ENCODE measurements at regions not wholly inside any gene's neighbourhood (a gene's known extent, or its start where the extent isn't known, plus 50 kb on each side); places are given as distances from the start of the nearest gene placed in this dataset. TPM values are rescaled to one million over a fixed set of nuclear protein-coding genes. Genes with fewer than 3 reads are reported as not detected.

- no peaks in the 10 kb centered on the region for H3K79me1 ChIP-seq (ENCODE audit: low read length)
- H3K36me3 ChIP-seq (ENCODE audit: control insufficient read depth, insufficient read depth, low read length): no peaks in the 10 kb centered on the region
- WGBS (ENCODE audit: extremely low coverage, insufficient coverage, low lambda C conversion rate): no CpG with 5 or more reads among the region's 3 CpGs
- no peak overlapping the region for H3K27ac ChIP-seq (ENCODE audit: low read depth, low read length)
- no peak overlapping the region for H4K8ac ChIP-seq (ENCODE audit: low read depth, low read length)
- no peak overlapping the region for H3K9ac ChIP-seq (ENCODE audit: low read length)
- no peak overlapping the region for H3K56ac ChIP-seq (ENCODE audit: low read length)
- no peak overlapping the region for H3K18ac ChIP-seq (ENCODE audit: low read length)
- H3K4ac ChIP-seq (ENCODE audit: low read depth, low read length): no peak overlapping the region
- H2BK5ac ChIP-seq (ENCODE audit: low read length): no peak overlapping the region
- no peak for DNase-seq
- H3K27me3 ChIP-seq (ENCODE audit: insufficient read depth, low read length, poor library complexity): no peaks in the 10 kb centered on the region
- H3K79me2 ChIP-seq (ENCODE audit: control insufficient read depth, insufficient read depth, low read length): no peaks in the 10 kb centered on the region
- no peaks in the 10 kb centered on the region for H3K4me1 ChIP-seq (ENCODE audit: control insufficient read depth, low read depth, low read length)
- no peak overlapping the region for H4K5ac ChIP-seq (ENCODE audit: low read length)
- H3K4me3 ChIP-seq (ENCODE audit: low read length): no peak overlapping the region
- no peak overlapping the region for H2AK5ac ChIP-seq (ENCODE audit: low read length)
- H3K23ac ChIP-seq (ENCODE audit: low read length): no peak overlapping the region
- no peak overlapping the region for H2BK120ac ChIP-seq (ENCODE audit: low read depth, low read length)
- H3K4me2 ChIP-seq (ENCODE audit: low read length): no peak overlapping the region
- no peak overlapping the region for H2BK15ac ChIP-seq (replicated peaks; ENCODE audit: low read depth)
Observed at GRCh38 chr5:20446121-20446520, 458.1 kb upstream of the CDH18 start.

GRCh38 chr5:20445326-20445860, 457.4 kb upstream of the CDH18 start:
- H3K56ac ChIP-seq (ENCODE audit: low read length): no peak overlapping the region
- H3K4me2 ChIP-seq (ENCODE audit: low read length): no peak overlapping the region
- DNase-seq: no peak
- H3K4me1 ChIP-seq (ENCODE audit: control insufficient read depth, low read depth, low read length): no peaks in the 10 kb centered on the region
- H3K23ac ChIP-seq (ENCODE audit: low read length): no peak overlapping the region
- H3K79me1 ChIP-seq (ENCODE audit: low read length): no peaks in the 10 kb centered on the region
- WGBS (ENCODE audit: extremely low coverage, insufficient coverage, low lambda C conversion rate): no CpG with 5 or more reads among the region's 1 CpG
- H2AK5ac ChIP-seq (ENCODE audit: low read length): no peak overlapping the region
- H4K5ac ChIP-seq (ENCODE audit: low read length): no peak overlapping the region
- H3K4me3 ChIP-seq (ENCODE audit: low read length): no peak overlapping the region
- H2BK15ac ChIP-seq (replicated peaks; ENCODE audit: low read depth): no peak overlapping the region
- H3K9ac ChIP-seq (ENCODE audit: low read length): no peak overlapping the region
- no peak overlapping the region for H2BK120ac ChIP-seq (ENCODE audit: low read depth, low read length)
- H4K8ac ChIP-seq (ENCODE audit: low read depth, low read length): no peak overlapping the region
- no peaks in the 10 kb centered on the region for H3K79me2 ChIP-seq (ENCODE audit: control insufficient read depth, insufficient read depth, low read length)
- H2BK5ac ChIP-seq (ENCODE audit: low read length): no peak overlapping the region
- no peak overlapping the region for H3K4ac ChIP-seq (ENCODE audit: low read depth, low read length)
- H3K27ac ChIP-seq (ENCODE audit: low read depth, low read length): no peak overlapping the region
- no peak overlapping the region for H3K18ac ChIP-seq (ENCODE audit: low read length)
- H3K27me3 ChIP-seq (ENCODE audit: insufficient read depth, low read length, poor library complexity): no peaks in the 10 kb centered on the region
- no peaks in the 10 kb centered on the region for H3K36me3 ChIP-seq (ENCODE audit: control insufficient read depth, insufficient read depth, low read length)

GRCh38 chr5:20434786-20435185, 446.8 kb upstream of the CDH18 start:
- H3K36me3 ChIP-seq (ENCODE audit: control insufficient read depth, insufficient read depth, low read length): no peaks in the 10 kb centered on the region
- H3K4me1 ChIP-seq (ENCODE audit: control insufficient read depth, low read depth, low read length): no peaks in the 10 kb centered on the region
- H3K79me1 ChIP-seq (ENCODE audit: low read length): no peaks in the 10 kb centered on the region
- no peak overlapping the region for H2BK120ac ChIP-seq (ENCODE audit: low read depth, low read length)
- H3K56ac ChIP-seq (ENCODE audit: low read length): no peak overlapping the region
- H2AK5ac ChIP-seq (ENCODE audit: low read length): no peak overlapping the region
- H3K23ac ChIP-seq (ENCODE audit: low read length): no peak overlapping the region
- H3K79me2 ChIP-seq (ENCODE audit: control insufficient read depth, insufficient read depth, low read length): no peaks in the 10 kb centered on the region
- no peak overlapping the region for H4K8ac ChIP-seq (ENCODE audit: low read depth, low read length)
- H3K9ac ChIP-seq (ENCODE audit: low read length): no peak overlapping the region
- H3K18ac ChIP-seq (ENCODE audit: low read length): no peak overlapping the region
- no peaks in the 10 kb centered on the region for H3K27me3 ChIP-seq (ENCODE audit: insufficient read depth, low read length, poor library complexity)
- no peak overlapping the region for H2BK15ac ChIP-seq (replicated peaks; ENCODE audit: low read depth)
- no peak for DNase-seq
- no CpG with 5 or more reads among the region's 3 CpGs for WGBS (ENCODE audit: extremely low coverage, insufficient coverage, low lambda C conversion rate)
- H4K5ac ChIP-seq (ENCODE audit: low read length): no peak overlapping the region
- no peak overlapping the region for H3K27ac ChIP-seq (ENCODE audit: low read depth, low read length)
- H3K4me3 ChIP-seq (ENCODE audit: low read length): no peak overlapping the region
- H2BK5ac ChIP-seq (ENCODE audit: low read length): no peak overlapping the region
- no peak overlapping the region for H3K4me2 ChIP-seq (ENCODE audit: low read length)
- no peak overlapping the region for H3K4ac ChIP-seq (ENCODE audit: low read depth, low read length)

- Histone ChIP-seq H3K18ac (ENCODE audit: low read length) (no peak overlapping the region), H2AK5ac (ENCODE audit: low read length) (no peak overlapping the region), H3K23ac (ENCODE audit: low read length) (no peak overlapping the region), H3K56ac (ENCODE audit: low read length) (no peak overlapping the region), H3K4me2 (ENCODE audit: low read length) (no peak overlapping the region), H3K4me1 (ENCODE audit: control insufficient read depth, low read depth, low read length) (no peaks in the 10 kb centered on the region), H3K9ac (ENCODE audit: low read length) (no peak overlapping the region), H3K79me2 (ENCODE audit: control insufficient read depth, insufficient read depth, low read length) (no peaks in the 10 kb centered on the region), H4K5ac (ENCODE audit: low read length) (no peak overlapping the region), H2BK120ac (ENCODE audit: low read depth, low read length) (no peak overlapping the region), H3K4ac (ENCODE audit: low read depth, low read length) (no peak overlapping the region), H3K27ac (ENCODE audit: low read depth, low read length) (no peak overlapping the region), H3K4me3 (ENCODE audit: low read length) (no peak overlapping the region), H3K79me1 (ENCODE audit: low read length) (no peaks in the 10 kb centered on the region), H2BK15ac (replicated peaks; ENCODE audit: low read depth) (no peak overlapping the region), H3K27me3 (ENCODE audit: insufficient read depth, low read length, poor library complexity) (no peaks in the 10 kb centered on the region), H4K8ac (ENCODE audit: low read depth, low read length) (no peak overlapping the region), H2BK5ac (ENCODE audit: low read length) (no peak overlapping the region), H3K36me3 (ENCODE audit: control insufficient read depth, insufficient read depth, low read length) (no peaks in the 10 kb centered on the region)
- WGBS (ENCODE audit: extremely low coverage, insufficient coverage, low lambda C conversion rate): no CpG with 5 or more reads among the region's 4 CpGs
- DNase-seq: peak; percentile 17
Observed at GRCh38 chr5:20420991-20421595, 433.1 kb upstream of the CDH18 start.

Small RNAs in the stretch of these regions (small RNA-seq; reads per million reads assigned to genes)
- gene AC091946.2 (ENCODE audit: insufficient read depth): not detected
- not detected for gene AC140172.1 (ENCODE audit: insufficient read depth)

All from mesendoderm (in vitro differentiated cells).